HEK293T (cell line): ENCODE measurements at regions not wholly inside any gene's neighbourhood (a gene's known extent, or its start where the extent isn't known, plus 50 kb on each side); places are given as distances from the start of the nearest gene placed in this dataset.

ENCODE experiments used
- CTCF ChIA-PET: fragments of 350-600 bp; formaldehyde crosslinking; extraction: SDS; loops from one replicate; lab custom pipeline; 2021; ENCODE audit warnings: antibody characterized with exemption, inconsistent platforms; lab: Yijun Ruan, JAX
- POLR2A ChIA-PET: fragments of 350-600 bp; formaldehyde crosslinking; extraction: SDS; loops from one replicate; lab custom pipeline; 2020; ENCODE audit warnings: antibody characterized with exemption, inconsistent platforms; lab: Yijun Ruan, JAX
- DNase-seq: peaks from one replicate; pipeline ENCODE4 v3.0.0; 2012; ENCODE audit warnings: mixed read lengths; ENCODE audit errors: extremely low spot score
- ARNT ChIP-seq: fragments of 450-650 bp; IDR thresholded peaks from 2 replicates; pipeline ENCODE4 v1.6.1; 2017; ENCODE audit warnings: mild to moderate bottlenecking
- BHLHE40 ChIP-seq: fragments of 450-650 bp; IDR thresholded peaks from 2 replicates; pipeline ENCODE4 v1.6.1; 2016; ENCODE audit warnings: mild to moderate bottlenecking, moderate library complexity, borderline replicate concordance
- CTBP1 ChIP-seq: fragments of 450-650 bp; IDR thresholded peaks from 2 replicates; pipeline ENCODE4 v1.6.1; 2016; ENCODE audit warnings: borderline replicate concordance
- ELF4 ChIP-seq: fragments of 450-650 bp; IDR thresholded peaks from 2 replicates; pipeline ENCODE4 v1.6.1; 2017; ENCODE audit warnings: antibody characterized with exemption
- FOXA1 ChIP-seq: fragments of 450-650 bp; IDR thresholded peaks from 2 replicates; pipeline ENCODE4 v1.6.1; 2016; ENCODE audit warnings: mild to moderate bottlenecking
- FOXK2 ChIP-seq: fragments of 450-650 bp; IDR thresholded peaks from 2 replicates; pipeline ENCODE4 v1.6.1; 2016; ENCODE audit warnings: mild to moderate bottlenecking
- FOXM1 ChIP-seq: fragments of 450-650 bp; IDR thresholded peaks from 2 replicates; pipeline ENCODE4 v1.6.1; 2017; ENCODE audit warnings: mild to moderate bottlenecking, borderline replicate concordance
- HDGF ChIP-seq: fragments of 450-650 bp; IDR thresholded peaks from 2 replicates; pipeline ENCODE4 v1.6.1; 2017; ENCODE audit warnings: antibody characterized with exemption, borderline replicate concordance
- L3MBTL2 ChIP-seq: fragments of 450-650 bp; conservative IDR thresholded peaks from 2 replicates; pipeline ENCODE4 v1.6.1; 2016; ENCODE audit warnings: mild to moderate bottlenecking
- LEF1 ChIP-seq: fragments of 450-650 bp; IDR thresholded peaks from 2 replicates; pipeline ENCODE4 v1.6.1; 2017; ENCODE audit warnings: mild to moderate bottlenecking, borderline replicate concordance
- NFRKB ChIP-seq: fragments of 450-650 bp; IDR thresholded peaks from 2 replicates; pipeline ENCODE4 v1.6.1; 2016; ENCODE audit warnings: mild to moderate bottlenecking, moderate library complexity
- SP1 ChIP-seq: fragments of 450-650 bp; IDR thresholded peaks from 2 replicates; pipeline ENCODE4 v1.6.1; 2017
- SUZ12 ChIP-seq: fragments of 450-650 bp; IDR thresholded peaks from 2 replicates; pipeline ENCODE4 v1.6.1; 2016; ENCODE audit warnings: mild to moderate bottlenecking
- TARDBP ChIP-seq: fragments of 450-650 bp; IDR thresholded peaks from 2 replicates; pipeline ENCODE4 v1.6.1; 2016
- ZNF384 ChIP-seq: fragments of 450-650 bp; IDR thresholded peaks from 2 replicates; pipeline ENCODE4 v1.6.1; 2016
- TF ChIP-seq, protein P1 (sequence below): fragments of 450-650 bp; IDR thresholded peaks from 2 replicates; pipeline ENCODE4 v1.6.1; 2016

DNA sequence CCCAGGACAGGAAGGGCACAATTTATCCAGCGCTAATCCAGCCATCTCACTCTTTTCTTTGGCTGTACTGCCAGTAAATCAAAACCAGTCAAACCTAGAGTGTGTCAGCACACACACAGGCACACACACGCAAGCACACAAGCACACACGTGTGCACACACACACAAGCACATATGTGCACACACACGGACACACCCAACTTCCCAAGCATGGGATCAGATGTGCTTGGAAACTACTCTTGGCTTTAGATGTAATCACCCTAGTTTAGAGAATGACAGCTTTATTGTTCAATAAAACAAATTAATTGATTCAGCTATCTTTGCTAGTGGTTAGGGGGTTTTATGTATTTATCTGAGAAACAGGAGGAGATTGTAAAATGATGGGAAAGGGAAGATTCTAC is 615.0 kb upstream of the MKI67 start:
- TF ChIP-seq L3MBTL2 = no peak
- no peak for TF ChIP-seq LEF1
- TF ChIP-seq SP1 = no peak
- TF ChIP-seq FOXK2 = no peak
- TF ChIP-seq NFRKB = no peak
- TF ChIP-seq BHLHE40 = no peak
- TF ChIP-seq SUZ12 = no peak
- TF ChIP-seq, protein P1, sequence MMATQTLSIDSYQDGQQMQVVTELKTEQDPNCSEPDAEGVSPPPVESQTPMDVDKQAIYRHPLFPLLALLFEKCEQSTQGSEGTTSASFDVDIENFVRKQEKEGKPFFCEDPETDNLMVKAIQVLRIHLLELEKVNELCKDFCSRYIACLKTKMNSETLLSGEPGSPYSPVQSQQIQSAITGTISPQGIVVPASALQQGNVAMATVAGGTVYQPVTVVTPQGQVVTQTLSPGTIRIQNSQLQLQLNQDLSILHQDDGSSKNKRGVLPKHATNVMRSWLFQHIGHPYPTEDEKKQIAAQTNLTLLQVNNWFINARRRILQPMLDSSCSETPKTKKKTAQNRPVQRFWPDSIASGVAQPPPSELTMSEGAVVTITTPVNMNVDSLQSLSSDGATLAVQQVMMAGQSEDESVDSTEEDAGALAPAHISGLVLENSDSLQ = no peak
- no peak for TF ChIP-seq ARNT
- TF ChIP-seq FOXM1 = no peak
- no peak for TF ChIP-seq FOXA1
- no peak for TF ChIP-seq HDGF
- TF ChIP-seq ZNF384 = no peak
- no peak for TF ChIP-seq CTBP1
- no peak for TF ChIP-seq TARDBP
- no peak for TF ChIP-seq ELF4
- POLR2A ChIA-PET = no interaction called here
- no peak for DNase-seq
- CTCF ChIA-PET = no interaction called here

DNA sequence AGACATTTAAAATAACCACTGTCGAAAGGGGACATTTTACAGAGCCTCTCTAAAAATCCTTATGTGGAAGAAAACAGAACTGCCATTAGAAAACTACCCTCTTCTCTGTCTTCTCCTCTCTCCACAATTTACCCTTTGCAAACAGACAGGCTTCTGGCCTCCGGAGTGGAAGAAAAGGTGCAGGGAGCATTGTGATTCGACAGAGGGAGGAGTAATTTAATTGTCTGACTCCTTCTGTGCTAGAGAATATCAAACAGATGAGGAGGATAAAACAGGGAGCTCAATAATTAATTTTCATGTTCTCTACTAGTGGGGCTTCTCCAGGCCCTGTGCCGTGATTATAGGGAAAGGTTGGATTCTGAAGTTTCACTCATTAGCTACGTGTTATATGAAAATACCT is 615.5 kb upstream of the MKI67 start:
- TF ChIP-seq ARNT (no peak), FOXM1 (no peak), LEF1 (no peak), BHLHE40 (no peak), CTBP1 (no peak), FOXK2 (no peak), ELF4 (no peak), FOXA1 (no peak), HDGF (no peak), SUZ12 (no peak), ZNF384 (no peak), L3MBTL2 (no peak), NFRKB (no peak), SP1 (no peak), TARDBP (no peak)
- TF ChIP-seq, protein P1 = no peak
- no peak for DNase-seq
- CTCF ChIA-PET = no interaction called here
- POLR2A ChIA-PET = no interaction called here

DNA sequence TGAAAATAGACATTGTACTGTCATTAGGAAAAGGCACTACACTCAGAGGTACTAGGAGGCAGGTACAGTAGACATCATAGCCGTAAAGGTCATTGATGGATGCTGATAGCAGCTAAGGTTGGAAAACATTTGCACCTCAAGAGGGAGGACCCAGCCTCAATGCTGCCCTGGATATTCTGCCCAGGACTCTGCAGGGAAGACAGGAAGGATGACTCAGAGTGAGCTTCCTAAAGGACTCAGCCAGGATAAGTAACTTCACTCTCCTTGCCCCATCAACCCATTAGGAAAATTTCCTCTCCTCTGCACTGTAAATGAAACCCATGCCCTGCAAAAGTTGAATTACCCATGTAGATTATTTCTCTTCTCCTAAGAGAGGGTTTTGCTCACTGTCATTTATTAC is 617.9 kb upstream of the MKI67 start:
- no peak for DNase-seq
- TF ChIP-seq NFRKB (no peak), FOXK2 (no peak), CTBP1 (no peak), SUZ12 (no peak), TARDBP (no peak), HDGF (no peak), BHLHE40 (no peak), LEF1 (no peak), ZNF384 (no peak), ELF4 (no peak), ARNT (no peak), FOXA1 (no peak), SP1 (no peak), L3MBTL2 (no peak)
- TF ChIP-seq, protein P1 = no peak
- ChIA-PET POLR2A (no interaction called here), CTCF (no interaction called here)

DNA sequence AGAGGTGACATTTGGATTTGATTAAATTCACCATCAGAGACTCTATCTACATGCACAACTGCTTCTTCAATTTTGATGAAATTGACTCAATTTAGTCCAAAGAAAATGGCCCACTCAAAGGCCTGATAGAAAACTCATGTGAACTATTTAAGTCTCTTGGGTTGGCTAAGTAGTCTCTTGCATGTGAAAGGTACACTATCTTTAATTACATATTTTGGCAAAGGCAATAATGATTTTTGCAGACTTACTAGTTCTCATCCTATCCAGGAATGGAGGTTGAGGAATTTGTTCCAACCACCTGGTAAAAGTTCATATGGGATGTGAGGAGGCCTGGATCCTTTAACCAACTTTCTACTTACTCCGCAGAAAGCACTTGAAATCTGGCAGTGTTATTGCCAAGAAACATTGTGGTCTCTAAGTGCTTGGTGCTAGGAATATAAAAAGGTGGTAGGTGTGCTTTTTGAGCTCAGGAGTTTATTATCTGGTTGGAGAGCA is 618.6 kb upstream of the MKI67 start:
- ChIA-PET CTCF (no interaction called here), POLR2A (no interaction called here)
- DNase-seq = no peak
- TF ChIP-seq FOXM1 (no peak), CTBP1 (no peak)

DNA sequence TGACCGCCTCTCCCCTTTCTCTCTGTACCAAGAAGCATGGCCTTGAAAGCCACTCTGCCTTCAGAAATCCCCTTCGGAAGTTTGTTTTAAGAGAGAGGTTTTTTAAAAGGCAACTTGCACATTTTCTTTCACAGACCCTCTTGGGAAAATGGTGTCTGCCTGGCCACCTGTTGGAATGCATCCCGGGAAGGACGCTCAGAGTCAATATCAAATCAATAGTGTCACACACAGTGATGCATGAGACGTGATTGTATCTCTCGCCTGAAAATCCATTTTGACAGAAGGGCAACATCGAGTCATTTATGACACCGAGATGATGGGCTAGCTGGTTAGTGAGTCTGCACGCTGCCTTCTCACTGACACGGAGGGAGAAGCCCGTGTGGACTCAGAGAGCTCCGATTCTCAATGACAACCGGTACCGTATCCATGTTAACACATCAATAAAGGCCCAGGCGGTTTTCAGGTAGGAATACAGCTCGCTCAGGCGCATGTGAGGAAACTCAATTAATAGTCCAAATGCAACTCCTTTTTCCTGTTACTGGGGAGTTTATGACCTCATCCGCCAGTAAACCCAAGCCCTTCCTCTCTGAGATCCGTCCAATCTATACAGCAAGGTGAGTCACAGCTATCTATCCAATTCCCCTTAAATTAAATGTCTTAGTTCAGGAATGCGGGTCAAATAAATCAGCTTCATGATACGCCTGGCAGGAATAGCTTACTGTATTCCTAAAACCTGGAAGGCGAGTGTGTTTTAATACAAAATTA is 621.5 kb upstream of the MKI67 start:
- CTCF ChIA-PET = no interaction called here
- TF ChIP-seq FOXA1 (no peak), L3MBTL2 (no peak), CTBP1 (no peak), SP1 (no peak), BHLHE40 (no peak), ZNF384 (no peak), NFRKB (no peak), LEF1 (no peak), ELF4 (no peak), TARDBP (no peak), FOXM1 (no peak), HDGF (no peak)
- DNase-seq = no peak
- POLR2A ChIA-PET = no interaction called here

DNA sequence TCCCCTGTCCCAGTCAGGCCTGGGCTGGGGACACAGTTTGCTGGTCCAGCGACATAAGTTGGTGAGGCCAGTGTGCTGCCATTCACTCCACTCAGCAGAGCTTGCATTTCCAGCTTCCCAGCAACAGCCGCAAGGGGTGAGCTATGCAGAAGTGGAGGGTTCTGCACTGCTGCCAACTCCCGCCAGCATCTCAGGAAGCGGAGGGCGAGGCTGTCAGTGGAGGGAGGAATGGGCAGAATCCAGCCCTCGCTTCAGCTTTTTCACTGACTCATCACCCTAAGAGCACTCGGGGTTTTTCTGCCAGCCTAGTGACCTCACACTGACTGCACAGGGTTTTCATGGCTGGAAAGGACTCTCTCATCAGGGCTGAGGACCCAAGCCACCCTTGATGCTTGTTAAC is 625.1 kb upstream of the MKI67 start:
- CTCF ChIA-PET = no interaction called here
- no peak for DNase-seq
- POLR2A ChIA-PET = no interaction called here
- no peak for TF ChIP-seq ELF4
- TF ChIP-seq, protein P1 = no peak
- no peak for TF ChIP-seq HDGF
- TF ChIP-seq NFRKB = no peak
- TF ChIP-seq ARNT = no peak
- TF ChIP-seq LEF1 = no peak
- TF ChIP-seq SP1 = no peak
- TF ChIP-seq SUZ12 = no peak
- no peak for TF ChIP-seq CTBP1
- no peak for TF ChIP-seq FOXK2
- no peak for TF ChIP-seq L3MBTL2
- TF ChIP-seq FOXA1 = no peak
- TF ChIP-seq ZNF384 = no peak
- TF ChIP-seq BHLHE40 = no peak
- TF ChIP-seq FOXM1 = no peak
